CD14-positive monocyte (primary cell): ENCODE measurements at regions not wholly inside any gene's neighbourhood (a gene's known extent, or its start where the extent isn't known, plus 50 kb on each side); places are given as distances from the start of the nearest gene placed in this dataset.

ENCODE experiments used
- DNase-seq, 3 donors: peaks; one replicate each; pipeline ENCODE4 v3.0.0-alpha.2; 2011 to 2022
- H2AFZ ChIP-seq: 2 replicates; pipeline ENCODE4 v1.6.0; 2012; ENCODE audit warnings: mild to moderate bottlenecking, low read depth, low read length, inconsistent platforms; ENCODE audit not compliant: insufficient read depth, poor library complexity, severe bottlenecking
- H3K27ac ChIP-seq, 2 donors: 1 replicate in 1 of 2; 2 replicates in 1 of 2; pipeline ENCODE4 v1.5.1; 2012 to 2013; ENCODE audit warnings: low read length in 2 of 2, control low read depth in 1 of 2, inconsistent platforms in 1 of 2, low read depth in 1 of 2, mild to moderate bottlenecking in 1 of 2
- H3K27me3 ChIP-seq, 2 donors: one replicate each; pipeline versions ENCODE4 v1.6.0 to v1.6.1; 2011 to 2013; ENCODE audit warnings: low read length in 2 of 2; ENCODE audit not compliant: control insufficient read depth in 2 of 2, insufficient read depth in 2 of 2
- H3K36me3 ChIP-seq, 2 donors: replicated peaks in 1 of 2; 1 replicate in 1 of 2; 2 replicates in 1 of 2; pipeline versions ENCODE4 v1.5.1 to v1.6.1; 2012 to 2013; ENCODE audit warnings: low read length in 2 of 2, control low read depth in 1 of 2, inconsistent platforms in 1 of 2, mild to moderate bottlenecking in 1 of 2; ENCODE audit not compliant: insufficient read depth in 2 of 2, control insufficient read depth in 1 of 2
- H3K4me1 ChIP-seq, 2 donors: 1 replicate in 1 of 2; 2 replicates in 1 of 2; pipeline versions ENCODE4 v1.5.1 to v1.6.1; 2012 to 2013; ENCODE audit warnings: low read length in 2 of 2, control low read depth in 1 of 2, inconsistent platforms in 1 of 2, mild to moderate bottlenecking in 1 of 2, moderate library complexity in 1 of 2; ENCODE audit not compliant: insufficient read depth in 2 of 2, control insufficient read depth in 1 of 2
- H3K4me2 ChIP-seq: replicated peaks from 2 replicates; pipeline ENCODE3; 2012; ENCODE audit warnings: low read length, moderate library complexity, mild to moderate bottlenecking; ENCODE audit not compliant: poor library complexity, severe bottlenecking; ENCODE audit errors: extremely low read depth
- H3K4me3 ChIP-seq, 3 experiments: fragments of 200-600 bp in 1 of 3; sonication (generic) in 1 of 3; replicated peaks in 1 of 3; 1 replicate in 2 of 3; 2 replicates in 1 of 3; pipeline ENCODE4 v1.5.1; 2011 to 2013; ENCODE audit warnings: low read length in 3 of 3, mild to moderate bottlenecking in 3 of 3, control low read depth in 2 of 3, low read depth in 2 of 3, inconsistent platforms in 1 of 3, moderate library complexity in 1 of 3
- H3K79me2 ChIP-seq: 2 replicates; pipeline ENCODE4 v1.6.0; 2012; ENCODE audit warnings: mild to moderate bottlenecking, control low read depth, inconsistent platforms, low read length, moderate library complexity; ENCODE audit not compliant: insufficient read depth
- H3K9ac ChIP-seq: 2 replicates; pipeline ENCODE4 v1.6.0; 2017; ENCODE audit warnings: low read length, mild to moderate bottlenecking; ENCODE audit not compliant: insufficient read depth, poor library complexity, severe bottlenecking
- H3K9me3 ChIP-seq, 2 donors: replicated peaks in 1 of 2; 1 replicate in 1 of 2; 2 replicates in 1 of 2; pipeline versions ENCODE4 v1.5.1 to v1.6.1; 2012 to 2013; ENCODE audit warnings: low read length in 2 of 2, control low read depth in 1 of 2; ENCODE audit not compliant: control insufficient read depth in 1 of 2, insufficient read depth in 1 of 2
- H4K20me1 ChIP-seq: 2 replicates; pipeline ENCODE4 v1.6.0; 2012; ENCODE audit warnings: mild to moderate bottlenecking, low read length, control low read depth, moderate library complexity; ENCODE audit not compliant: insufficient read depth
- H3K27ac Mint-ChIP-seq, 7 donors: one replicate each; pipeline ENCODE4 v1.8.0; 2020; ENCODE audit warnings: mild to moderate bottlenecking in 7 of 7, mixed read lengths in 7 of 7, moderate library complexity in 6 of 7, inconsistent platforms in 2 of 7
- H3K27me3 Mint-ChIP-seq, 3 donors: one replicate each; pipeline ENCODE4 v1.8.0; 2021 to 2022; ENCODE audit warnings: low read depth in 3 of 3, mild to moderate bottlenecking in 3 of 3, mixed read lengths in 3 of 3, moderate library complexity in 3 of 3, inconsistent platforms in 1 of 3
- H3K36me3 Mint-ChIP-seq, 2 donors: one replicate each; pipeline ENCODE4 v1.8.0; 2020; ENCODE audit warnings: mixed read lengths in 2 of 2, inconsistent platforms in 1 of 2, mild to moderate bottlenecking in 1 of 2
- H3K4me1 Mint-ChIP-seq: one replicate; pipeline ENCODE4 v1.8.0; 2020; ENCODE audit warnings: mild to moderate bottlenecking, mixed read lengths
- H3K4me3 Mint-ChIP-seq, 2 donors: one replicate each; pipeline ENCODE4 v1.8.0; 2020; ENCODE audit warnings: mild to moderate bottlenecking in 2 of 2, mixed read lengths in 2 of 2, moderate library complexity in 1 of 2
- H3K9me3 Mint-ChIP-seq, 7 donors: one replicate each; pipeline ENCODE4 v1.8.0; 2020 to 2022; ENCODE audit warnings: mixed read lengths in 7 of 7, mild to moderate bottlenecking in 6 of 7, moderate library complexity in 6 of 7, inconsistent platforms in 2 of 7
- CTCF ChIP-seq: fragments of 200-600 bp; IDR thresholded peaks from one replicate; pipeline ENCODE4 v1.8.0; 2022; ENCODE audit warnings: antibody characterized with exemption, mild to moderate bottlenecking
- WGBS: methylation state at CpG from one replicate; pipeline ENCODE4 v1.1.5; 2013; ENCODE audit warnings: missing lambda C conversion rate; ENCODE audit not compliant: insufficient coverage; 5-methylcytosine and 5-hydroxymethylcytosine counted together
- intact Hi-C, 2 donors: fragments of 100-400 bp; cut with micrococcal nuclease; formaldehyde crosslinking; loops; one replicate each; pipeline versions ENCODE4 v1.15.0 to v1.15.1; 2023

- no peaks in the 10 kb centered on the region for H3K36me3 Mint-ChIP-seq
- no peaks in the 10 kb centered on the region for H3K79me2 ChIP-seq
- no peaks in the 10 kb centered on the region for H4K20me1 ChIP-seq
- no peaks in the 10 kb centered on the region for H3K4me1 ChIP-seq
- 39% methylated on average over 4 of the region's 8 CpGs for WGBS
- TF ChIP-seq CTCF: no peak
- no peak overlapping the region for H3K4me2 ChIP-seq
- H3K9me3 ChIP-seq: no peaks in the 10 kb centered on the region
- no peaks in the 10 kb centered on the region for H3K27me3 ChIP-seq
- DNase-seq: no peak
- H3K9me3 Mint-ChIP-seq: no peaks in the 10 kb centered on the region
- H3K4me3 Mint-ChIP-seq: no peak overlapping the region
- no peak overlapping the region for H3K4me3 ChIP-seq
- H2AFZ ChIP-seq: peak overlapping the region; percentile 19
- H3K27me3 Mint-ChIP-seq: peaks cover 4 to 7% (median 6%) of the 10 kb centered on the region in 3 donors
- no peak overlapping the region for H3K27ac ChIP-seq
- H3K9ac ChIP-seq: no peak overlapping the region
- no peak overlapping the region for H3K27ac Mint-ChIP-seq
- H3K36me3 ChIP-seq: no peaks in the 10 kb centered on the region
- intact Hi-C loops: no loop called here
- peaks cover 10% of the 10 kb centered on the region for H3K4me1 Mint-ChIP-seq
Measured at GRCh38 chr5:133846478-133847226, 121.8 kb downstream of the C5orf15 start.

GRCh38 chr5:133845271-133845670, 123.2 kb downstream of the C5orf15 start:
- no peak for DNase-seq
- Histone ChIP-seq H3K9ac (no peak overlapping the region), H4K20me1 (no peaks in the 10 kb centered on the region), H3K27ac (no peak overlapping the region), H3K4me3 (no peak overlapping the region), H2AFZ (no peak overlapping the region), H3K27me3 (no peaks in the 10 kb centered on the region), H3K9me3 (no peaks in the 10 kb centered on the region), H3K36me3 (no peaks in the 10 kb centered on the region), H3K4me2 (no peak overlapping the region), H3K4me1 (no peaks in the 10 kb centered on the region), H3K79me2 (no peaks in the 10 kb centered on the region)
- Mint-ChIP-seq H3K27ac (no peak overlapping the region), H3K4me1 (peaks cover 7% of the 10 kb centered on the region), H3K27me3 (peaks cover 2 to 7% (median 6%) of the 10 kb centered on the region in 3 donors), H3K4me3 (no peak overlapping the region), H3K9me3 (no peaks in the 10 kb centered on the region), H3K36me3 (no peaks in the 10 kb centered on the region)
- no peak for TF ChIP-seq CTCF
- no CpG with 5 or more reads among the region's 2 CpGs for WGBS
- intact Hi-C loops: no loop called here
